ENCODE measurements at regions not wholly inside any gene's neighbourhood (a gene's known extent, or its start where the extent isn't known, plus 50 kb on each side); places are given as distances from the start of the nearest gene placed in this dataset.

DNA sequence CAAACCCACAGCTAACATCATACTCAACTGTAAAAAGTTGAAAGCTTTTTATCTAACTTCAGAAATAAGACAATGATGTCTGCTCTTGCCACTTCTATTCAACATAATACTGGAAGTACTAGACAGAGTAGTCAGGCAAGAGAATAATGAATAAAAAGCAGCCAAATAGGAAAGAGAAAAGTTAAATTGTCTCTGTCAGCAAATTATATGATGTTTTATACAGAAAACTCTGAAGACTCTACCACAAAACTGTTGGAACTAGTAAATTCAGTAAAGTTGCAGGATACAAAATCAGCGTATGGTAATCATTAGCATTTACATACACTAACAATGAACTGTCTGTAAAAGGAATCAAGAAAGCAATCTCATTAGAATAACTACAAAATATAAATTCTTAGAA, 752.9 kb upstream of the CT83 start:
- DNase-seq, result no peak

DNA sequence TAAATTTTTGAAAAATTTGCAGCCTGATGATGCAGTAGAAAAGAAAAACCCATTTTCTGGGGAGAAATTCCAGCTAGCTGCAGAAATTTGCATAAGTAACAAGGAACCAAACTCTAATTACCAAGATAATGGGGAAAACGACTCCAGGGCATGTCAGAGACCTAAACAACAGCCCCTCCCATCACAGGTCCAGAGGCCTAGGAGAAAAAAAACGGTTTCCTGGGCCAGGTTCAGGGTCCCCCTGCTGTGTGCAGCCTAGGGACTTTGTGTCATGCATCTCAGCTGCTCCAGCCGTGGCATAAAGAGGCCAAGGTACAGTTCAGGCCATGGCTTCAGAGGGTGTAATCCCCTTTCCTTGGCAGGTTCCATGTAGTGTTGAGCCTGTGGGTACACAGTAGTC, 733.7 kb upstream of the CT83 start:
- DNase-seq, result no peak

DNA sequence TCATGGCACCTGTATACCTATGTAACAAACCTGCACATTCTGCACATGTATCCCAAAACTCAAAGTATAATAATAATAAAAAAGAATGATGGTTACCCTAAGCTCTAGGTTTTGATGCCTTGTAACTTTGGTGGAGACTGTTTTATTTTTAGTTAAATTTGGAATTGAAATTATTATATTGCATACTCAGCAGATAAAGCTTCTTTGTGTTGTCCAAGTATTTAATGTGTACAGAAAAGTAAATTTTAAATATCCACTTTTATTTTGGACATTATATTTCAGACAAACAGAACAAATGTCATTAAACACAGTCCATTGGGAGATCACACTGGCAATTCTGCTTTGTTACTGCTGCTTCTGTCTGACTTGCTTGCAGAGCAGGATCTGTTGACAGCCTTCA, 684.5 kb upstream of the CT83 start:
- DNase-seq, result no peak

DNA sequence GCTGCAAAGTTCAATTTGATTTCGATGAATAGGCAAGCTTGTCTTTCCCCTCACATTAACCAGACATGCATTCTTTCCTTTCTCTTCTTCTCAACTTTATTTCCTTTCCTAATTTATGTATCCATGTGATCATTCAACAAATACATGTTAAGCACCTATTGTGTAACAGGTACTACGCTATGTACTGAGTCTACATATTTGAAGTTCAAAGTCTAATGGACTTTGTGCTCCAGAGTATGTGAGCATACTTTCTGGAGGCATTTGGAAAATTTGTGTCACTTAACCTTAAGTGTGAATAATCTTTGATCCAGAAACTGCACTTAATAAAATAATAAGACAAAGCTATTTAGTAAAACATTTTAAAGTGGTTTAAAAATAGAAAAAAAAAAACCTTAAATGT, 675.3 kb upstream of the CT83 start:
- DNase-seq, result no peak

DNA sequence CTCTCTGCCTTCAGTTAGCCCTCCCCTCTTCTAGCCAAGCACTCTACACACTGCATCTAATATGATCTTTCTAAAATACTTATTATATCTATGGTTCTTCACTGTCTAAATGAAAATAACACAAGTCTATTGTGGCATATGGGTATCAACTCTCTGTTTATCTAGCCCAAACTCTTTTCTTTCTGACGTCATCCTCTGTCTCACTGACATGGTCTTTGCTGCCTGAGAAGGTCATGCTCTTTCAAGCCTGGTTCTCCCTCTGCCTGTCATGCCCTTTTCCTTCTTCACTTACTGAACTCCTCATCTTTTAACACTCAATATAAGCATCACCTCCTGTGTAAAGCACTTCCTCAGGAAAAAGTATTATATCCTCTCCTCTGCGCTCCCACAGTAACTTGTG, 672.2 kb upstream of the CT83 start:
- DNase-seq, result no peak

DNA sequence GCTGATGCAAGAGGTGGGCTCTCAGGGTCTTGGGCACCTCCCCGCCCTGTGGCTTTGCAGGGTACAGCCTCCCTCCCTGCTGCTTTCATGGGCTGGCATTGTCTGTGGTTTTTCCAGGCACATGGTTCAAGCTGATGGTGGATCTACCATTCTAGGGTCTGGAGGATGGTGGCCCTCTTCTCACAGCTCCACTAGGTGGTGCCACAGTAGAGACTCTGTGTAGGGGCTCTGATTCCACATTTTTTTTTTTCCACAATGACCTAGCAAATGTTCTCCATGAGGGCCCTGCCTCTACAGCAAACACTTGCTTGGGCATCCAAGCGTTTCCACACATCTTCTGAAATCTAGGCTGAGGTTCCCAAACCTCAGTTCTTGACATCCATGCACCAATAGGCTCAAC, 657.9 kb upstream of the CT83 start:
- no peak for DNase-seq

DNA sequence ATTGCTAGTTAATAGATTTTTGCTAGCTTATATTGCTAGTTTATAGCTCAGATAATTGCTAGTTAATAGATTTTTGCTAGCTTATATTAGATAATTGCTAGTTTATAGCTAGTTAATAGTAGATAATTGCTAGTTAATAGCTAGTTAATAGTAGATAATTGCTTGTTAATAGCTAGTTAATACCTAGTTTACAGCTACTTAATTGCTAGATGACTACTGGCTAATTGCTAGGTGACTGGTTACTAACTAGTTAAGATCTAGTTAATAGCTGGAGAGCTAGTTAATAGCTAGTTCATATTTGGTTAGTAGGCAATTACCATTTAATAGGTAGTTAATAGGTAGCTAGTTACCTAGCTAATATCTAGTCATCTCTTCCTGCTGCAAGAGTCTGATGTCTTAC, 633.8 kb upstream of the CT83 start:
- DNase-seq, result no peak

DNA sequence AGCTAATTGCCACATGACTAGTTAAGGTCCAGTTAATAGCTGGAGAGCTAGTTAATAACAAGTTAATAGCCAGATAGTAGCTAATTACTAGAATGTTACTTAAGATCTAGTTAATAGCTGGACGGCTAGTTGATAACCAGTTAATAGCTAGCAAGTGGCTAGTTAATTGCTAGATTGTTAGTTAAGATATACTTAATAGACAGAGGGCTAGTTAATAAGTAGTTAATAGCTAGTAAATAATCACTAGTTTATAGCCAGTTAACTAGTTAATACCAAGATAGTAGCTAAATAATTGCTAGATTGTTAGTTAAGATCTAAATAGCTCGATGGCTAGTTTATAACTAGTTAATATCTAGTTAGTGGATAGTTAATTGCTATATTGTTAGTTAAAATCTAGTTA, 632.6 kb upstream of the CT83 start:
- DNase-seq, result no peak

DNA sequence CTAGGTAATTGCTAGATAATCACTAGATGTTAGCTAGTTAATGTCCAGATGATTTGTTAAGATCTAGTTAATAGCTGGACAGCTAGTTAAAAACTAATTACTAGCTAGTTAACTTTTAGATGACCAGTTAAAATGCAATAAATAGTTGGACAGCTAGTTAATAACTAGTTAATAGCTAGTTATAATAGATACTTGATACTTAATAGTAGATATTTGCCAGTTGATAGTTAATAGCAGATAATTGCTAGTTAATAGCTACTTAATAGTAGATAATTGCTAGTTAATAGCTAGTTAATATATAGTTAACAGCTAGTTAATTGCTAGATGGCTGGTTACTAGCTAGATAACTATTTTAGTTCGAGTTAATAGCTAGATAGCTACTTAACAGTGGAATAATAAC, 631.4 kb upstream of the CT83 start:
- DNase-seq, result no peak

DNA sequence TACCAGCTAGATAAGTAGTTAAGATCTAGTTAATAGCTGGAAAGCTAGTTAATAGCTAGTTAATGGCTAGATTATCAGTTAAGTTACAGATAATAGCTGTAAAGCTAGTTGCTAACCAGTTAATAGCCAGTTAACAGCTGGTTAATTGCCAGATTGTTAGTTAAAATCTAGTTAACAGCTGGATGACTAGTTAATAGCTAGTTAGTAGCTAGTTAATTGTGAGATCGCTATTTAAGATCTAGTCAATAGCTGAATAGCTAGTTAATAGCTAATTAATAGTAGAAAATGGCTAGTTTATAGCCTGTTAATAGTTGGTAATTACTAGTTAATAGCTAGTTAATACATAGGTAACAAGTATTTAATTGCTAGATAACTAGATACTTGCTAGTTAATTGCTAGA, 630.5 kb upstream of the CT83 start:
- no peak for DNase-seq

DNA sequence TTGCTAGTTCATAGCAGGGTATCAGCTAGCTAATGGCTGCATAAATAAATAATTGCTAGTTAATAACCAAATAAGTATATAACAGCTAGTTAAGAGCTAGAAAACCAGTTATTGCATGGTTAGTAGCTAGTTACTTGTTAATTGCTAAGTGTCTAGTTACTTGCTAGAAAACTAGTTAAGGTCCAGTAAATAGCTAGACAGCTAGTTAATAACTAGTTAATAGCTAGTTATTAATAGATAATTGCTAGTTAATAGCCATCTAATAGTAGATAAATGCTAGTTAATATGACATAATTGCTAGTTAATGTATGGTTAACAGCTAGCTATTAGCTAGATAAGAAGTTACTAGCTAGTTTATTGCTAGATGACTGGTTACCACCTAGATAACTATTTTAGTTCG, 629.9 kb upstream of the CT83 start:
- no peak for DNase-seq

DNA sequence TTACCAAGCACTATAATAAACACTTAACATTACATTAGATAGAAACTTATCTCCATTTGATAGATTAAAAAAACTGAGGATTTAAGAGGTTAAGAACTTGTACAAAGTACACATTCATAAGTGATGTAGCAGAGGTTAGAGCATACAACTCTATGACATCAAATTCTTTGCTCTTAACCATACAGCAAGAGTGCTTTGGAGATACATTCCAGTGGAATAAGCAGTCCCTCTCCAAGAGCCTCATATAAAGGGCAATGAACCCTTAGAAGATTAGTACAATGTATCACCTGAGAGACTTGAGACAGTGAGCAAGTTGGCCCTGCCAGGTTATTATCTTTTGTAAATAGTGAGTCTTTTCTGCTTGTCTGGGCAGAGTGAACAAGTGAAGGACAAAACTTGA, 600.4 kb upstream of the CT83 start:
- DNase-seq, result no peak

DNA sequence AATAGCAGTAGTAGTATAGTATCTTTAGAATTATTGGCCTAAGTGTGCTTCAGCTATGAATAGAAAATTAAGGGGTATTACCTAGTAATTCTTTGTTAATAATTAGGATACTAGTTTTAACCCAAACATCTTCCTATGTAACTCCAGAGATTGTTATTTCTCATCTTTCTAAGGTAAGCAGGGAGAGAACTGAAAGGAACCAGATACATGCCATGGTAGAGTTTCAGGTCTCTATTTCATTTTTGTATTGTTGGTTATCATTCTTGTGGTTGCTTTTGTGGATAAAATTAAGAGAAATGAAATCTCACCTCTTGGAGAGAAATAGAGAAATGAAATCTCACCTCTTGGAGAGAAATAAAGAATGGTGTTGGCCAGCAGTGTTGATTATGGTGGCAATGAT, 597.1 kb upstream of the CT83 start:
- no peak for DNase-seq

DNA sequence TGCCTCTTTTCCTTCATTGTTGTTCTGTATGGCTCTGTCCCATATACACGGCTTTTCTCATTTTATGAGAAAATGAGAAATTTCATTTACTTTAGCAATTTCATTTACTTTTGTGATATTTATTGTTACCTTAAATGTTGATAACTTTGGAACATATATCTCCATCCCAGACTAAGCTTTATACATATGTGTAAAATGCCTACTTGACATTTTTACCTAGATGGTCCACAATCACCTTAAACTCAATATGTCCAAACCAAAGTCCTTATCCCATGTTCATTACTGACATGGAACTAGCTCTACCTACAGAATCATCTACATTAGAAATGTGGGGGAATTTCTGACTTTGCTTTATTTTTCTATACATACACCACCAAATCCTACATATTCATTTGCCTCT, 590.5 kb upstream of the CT83 start:
- DNase-seq, result no peak

DNA sequence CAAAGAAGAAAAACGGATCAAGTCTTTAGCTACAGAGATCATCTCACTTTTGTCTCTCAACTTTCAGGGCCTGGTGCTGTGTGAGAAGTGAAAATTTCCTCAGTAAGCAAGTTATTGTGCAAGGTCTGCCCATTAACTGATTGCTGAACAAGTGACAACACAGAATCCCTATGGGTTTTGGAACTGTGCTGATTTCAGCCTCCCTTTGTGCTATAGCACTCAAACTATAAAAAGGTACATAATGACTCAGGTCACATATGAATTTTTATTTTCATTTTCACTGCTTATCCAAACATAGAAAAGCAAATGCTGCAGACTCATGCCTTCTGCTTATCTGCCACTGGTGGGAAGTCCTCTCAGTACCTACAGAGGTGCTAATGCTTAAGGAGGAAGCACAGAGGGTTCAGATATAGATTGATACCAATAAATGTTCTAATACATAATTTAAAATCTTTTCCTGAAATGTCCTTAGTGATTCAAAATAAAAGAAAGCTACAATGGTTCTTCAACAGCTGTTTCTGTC, 576.2 kb upstream of the CT83 start:
- DNase-seq, result no peak

DNA sequence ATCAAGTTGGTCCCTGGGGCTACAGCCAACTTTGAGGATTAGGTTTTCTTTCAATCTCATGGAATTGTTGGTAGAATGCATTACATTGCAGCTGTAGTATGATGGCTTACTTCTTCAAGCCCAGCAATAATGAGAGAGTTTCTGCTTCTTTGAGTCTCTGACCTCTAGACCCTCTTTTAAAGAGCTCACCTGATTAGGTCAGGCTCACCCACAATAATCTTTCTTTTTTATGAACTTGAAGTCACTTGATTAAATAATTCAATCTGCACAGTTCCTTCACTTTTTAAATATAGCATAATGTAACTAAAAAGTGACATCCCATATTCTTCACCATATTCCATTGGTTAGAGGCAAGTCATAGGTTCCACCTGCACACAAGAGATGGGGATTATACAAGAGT, 547.5 kb upstream of the CT83 start:
- no peak for DNase-seq

DNA sequence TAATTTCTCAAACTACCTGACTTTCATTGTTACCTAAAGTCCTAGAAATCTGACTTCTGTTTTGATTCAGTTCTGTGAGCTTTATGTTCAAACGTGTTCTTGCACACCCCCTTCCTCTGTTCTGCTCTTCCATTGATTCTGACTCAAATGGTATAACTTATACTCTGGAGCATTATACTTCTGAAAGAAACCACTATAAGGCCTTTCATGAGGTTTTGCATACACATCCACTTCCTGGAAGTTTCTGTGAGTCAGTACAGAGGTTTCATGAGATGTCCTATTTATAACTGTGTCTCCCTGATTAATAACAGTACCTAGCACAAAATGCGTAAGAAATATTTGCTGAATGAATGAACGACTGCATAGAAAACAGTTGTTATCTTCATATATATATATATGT, 540.2 kb upstream of the CT83 start:
- no peak for DNase-seq

DNA sequence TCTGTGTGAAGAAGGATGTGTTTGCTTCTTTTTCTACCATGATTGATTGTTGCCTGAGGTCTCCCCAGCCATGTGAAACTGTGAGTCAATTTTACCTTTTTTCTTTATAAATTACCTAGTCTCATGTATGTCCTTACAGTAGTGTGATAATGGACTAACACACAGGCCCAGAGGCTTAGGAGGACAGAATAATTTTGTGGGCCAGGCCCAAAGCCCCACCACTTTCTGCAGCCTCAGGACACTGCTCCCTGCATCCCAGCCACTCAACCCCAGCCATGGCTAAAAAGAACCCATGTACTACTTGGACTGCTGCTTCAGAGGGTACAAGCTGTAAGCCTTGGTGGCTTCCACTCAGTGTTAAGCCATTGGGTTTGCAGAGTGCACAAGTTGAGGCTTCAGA, 512.7 kb upstream of the CT83 start:
- no peak for DNase-seq

DNA sequence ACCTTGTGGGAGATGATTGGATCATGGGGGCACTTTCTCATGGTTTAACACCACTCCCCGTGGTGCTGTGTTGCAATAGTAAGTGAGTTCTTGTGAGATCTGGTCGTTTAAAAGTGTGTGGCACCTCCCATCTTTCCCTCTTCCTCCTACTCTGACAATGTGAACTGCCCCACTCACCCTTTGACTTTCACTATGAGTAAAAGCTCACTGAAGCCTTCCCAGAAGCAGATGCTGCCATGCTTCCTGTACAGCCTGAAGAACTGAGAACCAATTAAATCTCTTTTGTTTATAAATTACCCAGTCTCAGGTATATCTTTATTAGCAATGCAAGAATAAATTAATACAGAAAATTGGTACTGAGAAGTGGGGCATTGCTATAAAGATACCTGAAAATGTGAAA, 509.6 kb upstream of the CT83 start:
- no peak for DNase-seq

DNA sequence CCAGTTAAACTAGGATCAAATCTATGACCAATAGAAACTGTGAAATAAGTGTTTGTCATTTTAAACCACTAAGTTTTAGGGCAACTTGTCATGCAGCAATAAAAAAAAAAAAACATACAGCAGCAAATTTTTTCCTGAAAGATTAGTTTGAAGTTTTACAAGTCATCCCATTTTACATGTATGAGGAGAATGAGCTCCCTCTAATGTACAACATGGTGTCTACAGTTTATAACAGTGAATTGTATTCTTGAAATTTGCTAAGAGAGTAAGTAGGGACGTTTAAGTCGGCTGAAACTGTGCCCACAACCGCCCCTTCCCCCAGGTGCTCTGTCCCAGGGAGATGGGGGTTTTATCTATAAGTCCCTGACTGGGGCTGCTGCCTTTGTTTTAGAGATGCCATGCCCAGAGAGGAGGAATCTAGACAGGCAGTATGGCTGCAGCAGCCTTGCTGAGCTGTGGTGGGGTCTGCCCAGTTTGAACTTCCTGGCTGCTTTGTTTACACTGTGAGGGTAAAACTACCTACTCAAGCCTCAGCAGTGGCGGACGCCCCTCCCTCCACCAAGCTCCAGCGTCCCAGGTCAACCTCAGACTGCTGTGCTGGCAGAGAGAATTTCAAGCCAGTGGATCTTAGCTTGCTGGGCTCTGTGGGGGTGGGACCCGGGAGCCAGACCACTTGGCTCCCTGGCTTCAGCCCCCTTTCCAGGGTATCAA, 499.3 kb upstream of the CT83 start:
- no peak for DNase-seq

DNA sequence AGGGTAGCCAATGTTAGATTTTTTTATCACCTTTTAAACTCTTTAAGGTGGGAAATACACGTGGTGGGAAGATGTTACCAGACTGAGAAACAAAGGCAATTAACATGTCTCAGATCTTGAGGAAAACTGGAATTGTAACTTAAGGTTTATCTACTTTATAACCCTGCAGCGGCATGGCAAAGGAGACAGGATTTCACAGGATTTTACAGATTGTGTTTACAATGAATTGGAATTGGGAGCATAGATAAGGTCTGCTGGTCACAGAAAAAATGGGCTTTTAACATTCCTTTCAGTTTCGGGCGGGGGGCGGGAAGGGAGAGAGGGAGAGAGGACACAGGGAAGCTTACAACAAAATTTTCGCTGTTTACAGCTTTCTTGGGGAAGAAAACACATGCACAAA, 467.5 kb upstream of the CT83 start:
- no peak for DNase-seq

DNA sequence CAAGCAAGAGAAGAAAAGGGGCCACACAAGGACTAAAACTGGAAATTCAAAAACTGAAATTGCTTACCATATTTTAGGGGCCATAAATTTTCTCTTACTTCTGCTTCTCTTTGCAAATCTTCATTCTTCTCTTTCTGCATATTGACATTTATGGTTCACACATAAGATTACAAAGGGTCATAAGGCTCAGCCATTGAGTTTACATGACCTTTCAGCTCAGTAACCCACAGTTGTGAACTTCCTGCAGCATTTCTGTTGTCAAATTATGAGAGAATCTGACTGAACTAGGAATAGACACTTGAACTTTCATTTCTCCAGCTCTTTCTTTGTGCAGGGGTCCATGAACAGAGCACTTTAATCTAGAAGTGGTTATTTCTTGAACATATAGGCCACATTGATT, 434.8 kb upstream of the CT83 start:
- no peak for DNase-seq

DNA sequence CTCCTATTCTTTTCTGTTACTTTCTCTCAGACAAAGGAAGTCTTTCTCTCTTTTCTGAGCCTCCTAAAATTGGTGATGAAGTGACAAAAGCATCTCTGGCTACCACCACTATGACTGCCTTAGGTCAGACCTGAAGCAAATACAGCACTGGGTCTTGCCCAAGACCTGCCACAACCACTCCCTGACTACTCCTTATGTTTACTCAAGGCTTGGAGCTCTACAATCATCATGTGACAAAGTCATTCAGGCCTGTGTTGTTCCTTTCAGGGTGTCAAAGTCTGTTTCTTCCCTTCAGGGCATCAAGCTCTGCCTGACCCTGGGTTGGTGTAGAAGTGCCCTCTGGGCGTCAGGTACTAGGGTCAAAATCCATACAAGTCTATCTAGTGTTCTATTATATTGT, 419.2 kb upstream of the CT83 start:
- DNase-seq, result no peak

DNA sequence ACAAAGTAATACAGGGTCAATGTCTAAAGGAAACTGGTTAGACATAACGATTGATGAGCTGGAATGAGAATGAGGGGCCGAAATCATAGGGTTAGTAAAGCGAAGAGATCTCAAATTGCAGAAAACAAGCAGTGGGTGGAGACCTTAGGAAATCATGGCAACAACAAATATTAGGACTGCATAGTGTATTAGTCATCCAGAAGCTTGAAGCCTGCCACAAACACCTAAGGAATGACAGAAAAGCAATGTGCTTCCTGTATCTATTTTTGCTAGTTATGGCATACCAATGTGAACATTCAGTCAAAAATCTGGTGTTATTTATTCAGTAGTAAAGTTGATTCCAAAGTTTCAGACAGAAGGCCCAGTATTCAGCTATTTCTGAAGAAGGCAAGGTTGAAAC, 410.9 kb upstream of the CT83 start:
- no peak for DNase-seq

DNA sequence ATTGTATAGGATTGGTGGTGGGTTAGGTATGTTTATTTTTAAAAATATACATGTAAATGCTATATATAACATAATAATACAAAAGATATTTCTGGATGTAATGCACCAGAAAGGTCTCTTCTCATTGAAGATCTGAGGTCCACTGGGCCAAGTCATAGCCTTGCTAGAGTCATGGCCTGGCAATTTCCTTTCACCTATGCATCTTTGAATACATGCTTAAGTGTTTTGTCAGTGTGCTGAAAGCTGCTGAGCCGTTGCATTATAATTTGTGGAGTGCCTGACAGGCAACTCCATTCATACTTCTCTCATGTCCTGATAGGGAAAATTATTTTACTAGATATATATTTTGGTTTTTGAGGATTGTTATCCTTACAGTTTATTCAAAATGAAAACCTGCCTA, 410.2 kb upstream of the CT83 start:
- DNase-seq, result no peak

DNA sequence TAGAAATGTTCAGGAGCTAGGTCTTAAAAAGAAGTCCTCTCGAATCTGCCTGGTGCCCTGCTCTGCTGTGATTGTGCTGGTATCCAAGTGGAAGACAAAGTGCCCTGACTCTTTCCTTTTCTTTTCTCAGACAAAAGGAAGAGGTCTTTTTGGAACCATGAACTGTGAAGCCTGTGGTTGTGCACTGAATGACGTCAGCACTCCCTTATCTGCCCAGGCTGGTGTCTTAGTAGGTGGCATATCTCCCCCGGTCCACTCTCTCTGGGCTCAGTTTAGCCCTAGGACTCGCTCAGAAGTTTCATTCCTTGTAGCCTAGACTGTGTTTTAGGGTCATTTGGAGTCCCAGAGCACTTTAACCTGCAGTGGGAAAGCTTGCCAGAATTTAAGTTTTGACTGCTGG, 400.3 kb upstream of the CT83 start:
- DNase-seq, result no peak
